ENCODE measurements at regions not wholly inside any gene's neighbourhood (a gene's known extent, or its start where the extent isn't known, plus 50 kb on each side); places are given as distances from the start of the nearest gene placed in this dataset.

DNA sequence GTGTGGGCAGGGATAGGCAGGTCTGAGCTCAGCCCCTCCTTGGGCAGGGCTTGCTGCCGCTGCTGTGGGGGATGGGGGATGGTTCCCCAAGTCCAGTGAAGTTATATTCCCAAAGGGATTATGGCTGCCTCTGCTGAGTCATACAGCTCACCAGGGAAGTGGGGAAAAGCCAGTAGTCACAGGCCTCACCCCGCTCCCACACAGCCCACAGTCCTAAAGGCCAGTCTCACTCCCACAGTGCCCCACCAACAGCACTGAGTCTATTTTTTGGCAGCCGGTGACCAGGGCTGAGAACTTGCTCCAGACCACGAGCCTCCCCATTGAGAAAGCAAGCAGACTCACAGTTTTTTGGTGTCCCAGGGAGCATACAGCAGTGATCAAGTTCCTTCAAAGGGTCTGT lies 173.3 kb downstream of the OSR1 start:
- Histone ChIP-seq H3K9me3 (no peaks in the 10 kb centered on the region), H3K4me3 (replicated peaks in 1 of 3) (no peak overlapping the region), H3K27ac (no peak overlapping the region), H3K36me3 (no peaks in the 10 kb centered on the region), H3K4me1 (no peaks in the 10 kb centered on the region), H3K27me3 (no peaks in the 10 kb centered on the region)
- no peak for TF ChIP-seq POLR2A (IDR thresholded peaks at IDR 0.05)
- no peak for TF ChIP-seq CTCF (IDR thresholded peaks at IDR 0.05)
- DNase-seq = no peak
- WGBS, 2 donors = 85 to 91% methylated on average over 4 of the region's 4 CpGs
- intact Hi-C loops (cut with DNase I) = no loop called here

GRCh38 chr2:19178175-19178574 lies 180.2 kb downstream of the OSR1 start:
- Histone ChIP-seq H3K27ac (no peak overlapping the region), H3K4me1 (no peaks in the 10 kb centered on the region), H3K27me3 (no peaks in the 10 kb centered on the region), H3K9me3 (no peaks in the 10 kb centered on the region), H3K36me3 (no peaks in the 10 kb centered on the region), H3K4me3 (replicated peaks in 1 of 3) (no peak overlapping the region)
- TF ChIP-seq CTCF (IDR thresholded peaks at IDR 0.05) = no peak
- no peak for TF ChIP-seq POLR2A (IDR thresholded peaks at IDR 0.05)
- 79 to 92% methylated on average over 2 of the region's 2 CpGs for WGBS, 2 donors
- intact Hi-C loops (cut with DNase I) = no loop called here
- no peak for DNase-seq

DNA sequence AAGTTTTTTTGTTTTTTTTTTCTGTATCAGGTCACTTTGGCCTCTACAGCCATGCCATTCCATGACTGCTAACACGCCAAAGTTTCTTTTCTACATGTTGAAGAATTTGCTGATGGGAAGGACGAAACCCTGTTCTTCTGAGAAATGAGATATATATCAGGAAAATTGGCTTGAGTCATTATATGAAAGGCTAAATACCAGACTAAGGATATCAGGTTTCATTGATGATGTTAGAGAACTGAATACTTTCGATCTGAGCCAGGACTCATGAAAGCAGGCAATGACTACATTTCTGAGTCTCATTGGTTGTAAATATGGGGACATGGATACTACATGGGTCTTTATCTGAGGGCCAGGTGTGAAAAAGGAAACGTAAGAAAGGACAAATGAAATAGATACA lies 181.4 kb downstream of the OSR1 start:
- H3K27ac ChIP-seq = no peak overlapping the region
- WGBS, 2 donors = 88 to 90% methylated on average over 4 of the region's 4 CpGs
- no peak for DNase-seq
- no peak overlapping the region for H3K4me3 ChIP-seq (replicated peaks in 1 of 3)
- H3K27me3 ChIP-seq = no peaks in the 10 kb centered on the region
- no peaks in the 10 kb centered on the region for H3K9me3 ChIP-seq
- no peaks in the 10 kb centered on the region for H3K36me3 ChIP-seq
- TF ChIP-seq POLR2A (IDR thresholded peaks at IDR 0.05) (no peak), CTCF (IDR thresholded peaks at IDR 0.05) (no peak)
- no peaks in the 10 kb centered on the region for H3K4me1 ChIP-seq
- intact Hi-C loops (cut with DNase I) = no loop called here

- TF ChIP-seq CTCF (IDR thresholded peaks at IDR 0.05) = no peak
- TF ChIP-seq POLR2A (IDR thresholded peaks at IDR 0.05) = no peak
- no peaks in the 10 kb centered on the region for H3K36me3 ChIP-seq
- no peaks in the 10 kb centered on the region for H3K9me3 ChIP-seq
- peak in 1 of 2 donors; percentile 5 for DNase-seq
- H3K4me1 ChIP-seq = no peaks in the 10 kb centered on the region
- no peaks in the 10 kb centered on the region for H3K27me3 ChIP-seq
- 75 to 89% methylated on average over 3 of the region's 3 CpGs for WGBS, 2 donors
- H3K4me3 ChIP-seq (replicated peaks in 1 of 3) = no peak overlapping the region
- H3K27ac ChIP-seq = no peak overlapping the region
- intact Hi-C loops (cut with DNase I) = no loop called here
Measured at GRCh38 chr2:19176172-19176852, 182.1 kb downstream of the OSR1 start.

DNA sequence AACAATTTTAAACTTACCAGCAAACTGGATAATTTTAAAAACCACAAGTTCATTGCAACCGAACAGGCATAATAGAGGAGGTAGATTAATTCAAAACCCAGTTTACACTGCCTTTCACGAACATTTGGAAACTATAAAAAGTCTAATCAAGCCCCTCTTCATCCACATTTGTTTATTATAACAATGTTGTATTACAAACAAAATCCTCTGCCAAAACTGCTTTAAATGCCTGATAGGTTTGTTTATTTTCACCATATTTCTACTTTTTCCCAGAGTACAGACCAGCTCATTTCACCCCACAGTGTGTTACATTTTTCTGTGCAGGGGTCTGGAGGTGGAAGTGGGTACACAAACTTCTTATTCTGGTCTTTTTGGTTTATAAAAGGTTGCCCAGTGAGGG lies 184.2 kb downstream of the OSR1 start:
- H3K27me3 ChIP-seq = no peaks in the 10 kb centered on the region
- H3K4me1 ChIP-seq = no peaks in the 10 kb centered on the region
- DNase-seq = no peak
- H3K9me3 ChIP-seq = no peaks in the 10 kb centered on the region
- H3K4me3 ChIP-seq (replicated peaks in 1 of 3) = no peak overlapping the region
- no peak overlapping the region for H3K27ac ChIP-seq
- TF ChIP-seq CTCF (IDR thresholded peaks at IDR 0.05) = no peak
- TF ChIP-seq POLR2A (IDR thresholded peaks at IDR 0.05) = no peak
- intact Hi-C loops (cut with DNase I) = no loop called here
- no peaks in the 10 kb centered on the region for H3K36me3 ChIP-seq
- 69 to 75% methylated on average over 2 of the region's 2 CpGs for WGBS, 2 donors

All from thyroid gland (tissue), 4 donors.